ENCODE measurements at regions not wholly inside any gene's neighbourhood (a gene's known extent, or its start where the extent isn't known, plus 50 kb on each side); places are given as distances from the start of the nearest gene placed in this dataset.

GRCh38 chr6:47132724-47133123 is 90.6 kb upstream of the ADGRF1 start:
- intact Hi-C loops (cut with micrococcal nuclease): no loop called here
- WGBS (ENCODE audit: insufficient coverage): 100% methylated on average over 1 of the region's 1 CpG

GRCh38 chr6:47131773-47132172 is 89.6 kb upstream of the ADGRF1 start:
- POLR2A ChIA-PET: no interaction called here
- no peaks in the 10 kb centered on the region for H3K9me3 Mint-ChIP-seq (ENCODE audit: insufficient read depth)

More at GRCh38 chr6:47132724-47133123, 90.6 kb upstream of the ADGRF1 start:
- H3K27me3 ChIP-seq (replicated peaks in 1 of 4; ENCODE audit: control extremely low read depth in 1 of 4, control insufficient read depth in 3 of 4, insufficient read depth in 4 of 4, low read length in 3 of 4): no peaks in the 10 kb centered on the region
- no peaks in the 10 kb centered on the region for H3K27me3 Mint-ChIP-seq
- no peaks in the 10 kb centered on the region for H4K20me1 ChIP-seq (ENCODE audit: control insufficient read depth, insufficient read depth, low read length, poor library complexity, severe bottlenecking)
- H3K4me2 ChIP-seq (replicated peaks; ENCODE audit: low read depth, low read length, poor library complexity, severe bottlenecking): no peak overlapping the region
- ChIA-PET POLR2A (no interaction called here), CTCF (no interaction called here)
- H3K4me3 Mint-ChIP-seq: no peak overlapping the region
- no peak for TF ChIP-seq EZH2 (IDR thresholded peaks at IDR 0.05; ENCODE audit: borderline replicate concordance, insufficient read depth, low read depth, low read length, poor library complexity, severe bottlenecking)
- TF ChIP-seq CTCF (IDR thresholded peaks at IDR 0.05): no peak
- no peaks in the 10 kb centered on the region for H3K9me3 Mint-ChIP-seq (ENCODE audit: insufficient read depth)
- H3K36me3 ChIP-seq (replicated peaks in 1 of 2; ENCODE audit: control extremely low read depth in 1 of 2, control insufficient read depth in 1 of 2, extremely low read depth in 1 of 2, insufficient read depth in 2 of 2, low read length in 1 of 2): no peaks in the 10 kb centered on the region
- no peaks in the 10 kb centered on the region for H3K4me1 ChIP-seq (ENCODE audit: control insufficient read depth in 2 of 2, insufficient read depth in 2 of 2, low read length in 2 of 2)
- no peak overlapping the region for H3K27ac ChIP-seq (ENCODE audit: low read length in 2 of 2)
- DNase-seq (no peak), ATAC-seq (ENCODE audit: low read depth) (no peak)
- no peaks in the 10 kb centered on the region for H3K79me2 ChIP-seq (ENCODE audit: control insufficient read depth, insufficient read depth, low read length)
- no peak overlapping the region for H3K4me3 ChIP-seq (ENCODE audit: control extremely low read depth in 1 of 5, extremely low read depth in 1 of 5, insufficient read depth in 1 of 5, low read depth in 2 of 5, low read length in 4 of 5)
- H3K9ac ChIP-seq (ENCODE audit: low read length): no peak overlapping the region
- H3K4me1 Mint-ChIP-seq: peaks cover 3% of the 10 kb centered on the region
- no peaks in the 10 kb centered on the region for H3K9me3 ChIP-seq (ENCODE audit: control extremely low read depth in 1 of 3, control insufficient read depth in 2 of 3, insufficient read depth in 1 of 3, low read length in 2 of 3)
- H3K27ac Mint-ChIP-seq: no peak overlapping the region
- no peak overlapping the region for H2AFZ ChIP-seq (ENCODE audit: insufficient read depth, low read depth, low read length, poor library complexity, severe bottlenecking)

More at GRCh38 chr6:47131773-47132172, 89.6 kb upstream of the ADGRF1 start:
- intact Hi-C loops (cut with micrococcal nuclease): no loop called here
- no peaks in the 10 kb centered on the region for H4K20me1 ChIP-seq (ENCODE audit: control insufficient read depth, insufficient read depth, low read length, poor library complexity, severe bottlenecking)
- Mint-ChIP-seq H3K27me3 (no peaks in the 10 kb centered on the region), H3K4me3 (no peak overlapping the region), H3K27ac (no peak overlapping the region), H3K4me1 (peaks cover 3% of the 10 kb centered on the region)
- no peak overlapping the region for H3K4me2 ChIP-seq (replicated peaks; ENCODE audit: low read depth, low read length, poor library complexity, severe bottlenecking)
- no peaks in the 10 kb centered on the region for H3K9me3 ChIP-seq (ENCODE audit: control extremely low read depth in 1 of 3, control insufficient read depth in 2 of 3, insufficient read depth in 1 of 3, low read length in 2 of 3)
- no peak overlapping the region for H3K4me3 ChIP-seq (ENCODE audit: control extremely low read depth in 1 of 5, extremely low read depth in 1 of 5, insufficient read depth in 1 of 5, low read depth in 2 of 5, low read length in 4 of 5)
- ATAC-seq (ENCODE audit: low read depth) (no peak), DNase-seq (no peak)
- TF ChIP-seq EZH2 (IDR thresholded peaks at IDR 0.05; ENCODE audit: borderline replicate concordance, insufficient read depth, low read depth, low read length, poor library complexity, severe bottlenecking) (no peak), CTCF (IDR thresholded peaks at IDR 0.05) (no peak)
- H3K9ac ChIP-seq (ENCODE audit: low read length): no peak overlapping the region
- no peaks in the 10 kb centered on the region for H3K79me2 ChIP-seq (ENCODE audit: control insufficient read depth, insufficient read depth, low read length)
- CTCF ChIA-PET: no interaction called here
- H3K27ac ChIP-seq (ENCODE audit: low read length in 2 of 2): no peak overlapping the region
- H2AFZ ChIP-seq (ENCODE audit: insufficient read depth, low read depth, low read length, poor library complexity, severe bottlenecking): no peak overlapping the region
- no CpG with 5 or more reads among the region's 2 CpGs for WGBS (ENCODE audit: insufficient coverage)
- no peaks in the 10 kb centered on the region for H3K4me1 ChIP-seq (ENCODE audit: control insufficient read depth in 2 of 2, insufficient read depth in 2 of 2, low read length in 2 of 2)
- no peaks in the 10 kb centered on the region for H3K36me3 ChIP-seq (replicated peaks in 1 of 2; ENCODE audit: control extremely low read depth in 1 of 2, control insufficient read depth in 1 of 2, extremely low read depth in 1 of 2, insufficient read depth in 2 of 2, low read length in 1 of 2)
- no peaks in the 10 kb centered on the region for H3K27me3 ChIP-seq (replicated peaks in 1 of 4; ENCODE audit: control extremely low read depth in 1 of 4, control insufficient read depth in 3 of 4, insufficient read depth in 4 of 4, low read length in 3 of 4)

Measured in B cell (primary cell).